ENCODE measurements at regions not wholly inside any gene's neighbourhood (a gene's known extent, or its start where the extent isn't known, plus 50 kb on each side); places are given as distances from the start of the nearest gene placed in this dataset.

DNA sequence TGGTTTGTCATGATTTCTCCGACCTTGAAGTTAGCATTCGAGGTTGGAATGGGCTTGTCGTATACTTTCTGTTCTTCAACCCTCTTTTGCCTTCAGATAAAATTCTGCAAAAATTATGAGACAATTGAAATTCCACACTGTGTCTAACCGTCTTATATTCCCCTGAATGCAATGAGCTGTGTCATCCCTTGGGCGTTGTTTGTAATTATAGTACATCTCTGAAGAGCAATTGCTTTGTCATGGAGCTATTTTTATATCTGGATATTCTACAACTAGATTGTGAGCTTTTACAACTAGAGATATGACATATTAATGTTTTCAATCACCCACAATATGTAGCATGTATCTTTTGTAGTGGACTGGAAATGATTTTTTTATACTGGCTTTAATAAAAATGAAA is 631.8 kb upstream of the SLC10A2 start:
- TF ChIP-seq, protein P1, sequence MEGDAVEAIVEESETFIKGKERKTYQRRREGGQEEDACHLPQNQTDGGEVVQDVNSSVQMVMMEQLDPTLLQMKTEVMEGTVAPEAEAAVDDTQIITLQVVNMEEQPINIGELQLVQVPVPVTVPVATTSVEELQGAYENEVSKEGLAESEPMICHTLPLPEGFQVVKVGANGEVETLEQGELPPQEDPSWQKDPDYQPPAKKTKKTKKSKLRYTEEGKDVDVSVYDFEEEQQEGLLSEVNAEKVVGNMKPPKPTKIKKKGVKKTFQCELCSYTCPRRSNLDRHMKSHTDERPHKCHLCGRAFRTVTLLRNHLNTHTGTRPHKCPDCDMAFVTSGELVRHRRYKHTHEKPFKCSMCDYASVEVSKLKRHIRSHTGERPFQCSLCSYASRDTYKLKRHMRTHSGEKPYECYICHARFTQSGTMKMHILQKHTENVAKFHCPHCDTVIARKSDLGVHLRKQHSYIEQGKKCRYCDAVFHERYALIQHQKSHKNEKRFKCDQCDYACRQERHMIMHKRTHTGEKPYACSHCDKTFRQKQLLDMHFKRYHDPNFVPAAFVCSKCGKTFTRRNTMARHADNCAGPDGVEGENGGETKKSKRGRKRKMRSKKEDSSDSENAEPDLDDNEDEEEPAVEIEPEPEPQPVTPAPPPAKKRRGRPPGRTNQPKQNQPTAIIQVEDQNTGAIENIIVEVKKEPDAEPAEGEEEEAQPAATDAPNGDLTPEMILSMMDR (conservative IDR thresholded peaks at IDR 0.05; ENCODE audit: low read depth, low read length), result no peak
- no peak for DNase-seq (ENCODE audit: low read depth)
- no peak overlapping the region for H3K4me3 ChIP-seq (ENCODE audit: low read length)

DNA sequence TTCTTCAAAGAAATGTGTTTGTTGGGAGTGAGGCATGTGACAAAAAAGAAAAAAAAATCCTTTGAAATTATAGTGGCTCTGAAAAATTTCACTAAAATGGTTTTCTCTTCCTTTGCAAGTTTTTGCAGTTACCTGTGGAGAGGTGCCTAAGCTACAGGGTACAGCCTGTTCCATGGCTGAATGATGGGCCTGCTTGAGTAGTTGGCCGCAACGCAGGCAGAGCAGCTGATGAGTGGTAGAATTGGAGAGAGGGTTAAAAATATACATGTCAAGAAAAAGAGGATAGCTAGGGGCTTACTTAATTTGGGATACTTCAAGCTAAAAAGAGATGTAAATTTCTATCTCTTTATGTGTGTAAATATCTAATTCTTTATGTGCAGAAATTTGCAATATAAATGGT is 629.1 kb upstream of the SLC10A2 start:
- no peak overlapping the region for H3K4me3 ChIP-seq (ENCODE audit: low read length)
- no peak for DNase-seq (ENCODE audit: low read depth)
- TF ChIP-seq, protein P1 (conservative IDR thresholded peaks at IDR 0.05; ENCODE audit: low read depth, low read length), result no peak

DNA sequence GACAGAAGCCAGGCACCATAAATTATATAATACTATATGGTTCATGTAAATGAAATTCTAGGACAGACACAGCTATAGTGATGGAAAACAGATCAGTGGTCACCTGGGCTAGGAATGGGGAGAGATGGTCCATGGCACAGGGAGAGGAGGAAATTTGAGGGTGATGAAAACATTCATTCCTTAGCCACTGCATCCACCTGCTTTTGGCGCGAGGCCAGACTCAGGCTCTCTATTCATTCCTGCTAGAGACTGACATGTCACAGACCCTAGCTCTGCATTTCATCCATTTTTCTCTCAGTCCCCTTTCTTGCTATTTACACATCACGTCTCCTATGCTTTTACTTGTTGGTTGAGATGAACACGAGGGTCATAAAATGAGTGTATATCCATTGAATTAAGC is 628.3 kb upstream of the SLC10A2 start:
- no peak overlapping the region for H3K4me3 ChIP-seq (ENCODE audit: low read length)
- TF ChIP-seq, protein P1 (conservative IDR thresholded peaks at IDR 0.05; ENCODE audit: low read depth, low read length), result no peak
- DNase-seq (ENCODE audit: low read depth), result no peak

DNA sequence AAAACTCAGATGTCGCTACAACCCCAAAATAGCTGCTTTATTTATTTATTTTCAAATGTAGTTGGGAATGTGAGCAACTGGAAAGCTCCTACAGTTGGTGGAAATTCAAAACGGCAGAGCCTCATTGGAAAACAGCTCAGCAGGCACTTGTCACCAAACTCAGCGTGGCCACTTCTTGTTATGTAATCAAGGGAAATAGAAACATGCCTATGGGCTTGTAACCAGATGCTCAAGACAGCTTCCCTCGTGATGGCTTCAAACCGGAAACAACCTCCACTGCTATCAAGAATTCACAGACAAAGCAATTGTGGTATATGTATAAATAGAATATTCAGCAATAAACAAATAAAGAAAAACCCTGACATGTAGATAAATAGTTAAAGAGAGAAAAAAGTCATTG is 627.8 kb upstream of the SLC10A2 start:
- TF ChIP-seq, protein P1 (conservative IDR thresholded peaks at IDR 0.05; ENCODE audit: low read depth, low read length), result no peak
- no peak for DNase-seq (ENCODE audit: low read depth)
- H3K4me3 ChIP-seq (ENCODE audit: low read length), result no peak overlapping the region

DNA sequence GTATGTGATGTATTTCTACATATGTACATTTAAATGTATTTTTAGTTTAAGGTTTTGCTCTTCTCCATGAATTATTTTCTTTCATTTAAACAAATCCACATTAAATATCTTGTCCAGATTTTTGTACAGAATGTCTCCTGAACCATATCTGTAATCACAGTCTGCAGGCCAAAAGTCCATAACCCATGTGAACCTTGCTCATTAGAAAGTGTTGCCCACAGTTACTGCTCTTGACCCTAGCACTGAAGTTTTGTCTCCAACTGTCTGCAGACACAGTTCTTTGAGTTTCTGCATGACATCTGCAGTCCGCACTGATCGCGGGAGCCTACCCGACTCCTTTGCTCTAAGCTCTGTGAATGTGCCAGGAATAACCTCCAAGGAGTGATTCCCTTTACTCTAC is 626.2 kb upstream of the SLC10A2 start:
- TF ChIP-seq, protein P1 (conservative IDR thresholded peaks at IDR 0.05; ENCODE audit: low read depth, low read length), result no peak
- H3K4me3 ChIP-seq (ENCODE audit: low read length), result no peak overlapping the region
- DNase-seq (ENCODE audit: low read depth), result no peak

DNA sequence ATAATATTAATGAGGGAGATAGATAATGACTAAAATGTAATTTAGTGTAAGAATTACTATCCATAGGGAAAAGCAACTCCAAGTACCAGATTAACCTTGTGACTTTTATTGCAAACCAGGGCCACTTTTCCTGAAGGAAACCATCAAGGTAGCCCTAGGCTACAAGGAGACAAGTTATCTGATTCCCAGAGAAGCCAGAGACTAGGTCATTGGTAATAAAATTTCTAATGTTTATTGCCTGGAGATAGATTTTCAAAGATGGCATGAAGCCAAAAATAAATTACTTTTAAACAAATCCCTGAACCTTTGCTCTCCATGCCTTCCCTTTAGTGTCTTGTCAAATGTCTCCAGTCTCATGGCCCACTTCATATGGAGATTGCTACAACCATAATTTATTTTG is 610.1 kb upstream of the SLC10A2 start:
- DNase-seq (ENCODE audit: low read depth), result no peak
- no peak overlapping the region for H3K4me3 ChIP-seq (ENCODE audit: low read length)
- TF ChIP-seq, protein P1 (conservative IDR thresholded peaks at IDR 0.05; ENCODE audit: low read depth, low read length), result no peak

DNA sequence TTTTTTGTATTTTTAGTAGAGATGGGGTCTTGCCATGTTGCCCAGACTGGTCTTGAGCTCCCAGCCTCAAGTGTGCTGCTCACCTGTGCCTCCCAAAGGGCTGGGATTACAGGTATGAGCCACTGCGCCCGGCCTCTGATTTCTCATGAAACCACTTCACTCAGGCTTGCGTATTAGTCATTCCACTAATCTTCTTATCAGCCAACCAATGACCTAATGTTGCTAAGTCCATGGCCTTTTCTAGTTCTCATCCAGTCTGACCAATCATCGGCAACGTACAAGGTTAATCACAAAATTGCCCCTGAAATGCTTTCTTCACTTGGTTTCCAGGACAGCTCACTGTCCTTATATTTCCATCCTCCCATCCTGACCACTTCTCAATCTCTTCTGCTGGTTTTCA is 605.3 kb upstream of the SLC10A2 start:
- no peak for DNase-seq (ENCODE audit: low read depth)
- TF ChIP-seq, protein P1 (conservative IDR thresholded peaks at IDR 0.05; ENCODE audit: low read depth, low read length), result no peak
- H3K4me3 ChIP-seq (ENCODE audit: low read length), result no peak overlapping the region

All from retinal pigment epithelial cell (primary cell).